ENCODE measurements at regions not wholly inside any gene's neighbourhood (a gene's known extent, or its start where the extent isn't known, plus 50 kb on each side); places are given as distances from the start of the nearest gene placed in this dataset.

GRCh38 chr1:69499203-69499803 is 68.4 kb upstream of the LRRC7 start:
- TF ChIP-seq, protein P1, sequence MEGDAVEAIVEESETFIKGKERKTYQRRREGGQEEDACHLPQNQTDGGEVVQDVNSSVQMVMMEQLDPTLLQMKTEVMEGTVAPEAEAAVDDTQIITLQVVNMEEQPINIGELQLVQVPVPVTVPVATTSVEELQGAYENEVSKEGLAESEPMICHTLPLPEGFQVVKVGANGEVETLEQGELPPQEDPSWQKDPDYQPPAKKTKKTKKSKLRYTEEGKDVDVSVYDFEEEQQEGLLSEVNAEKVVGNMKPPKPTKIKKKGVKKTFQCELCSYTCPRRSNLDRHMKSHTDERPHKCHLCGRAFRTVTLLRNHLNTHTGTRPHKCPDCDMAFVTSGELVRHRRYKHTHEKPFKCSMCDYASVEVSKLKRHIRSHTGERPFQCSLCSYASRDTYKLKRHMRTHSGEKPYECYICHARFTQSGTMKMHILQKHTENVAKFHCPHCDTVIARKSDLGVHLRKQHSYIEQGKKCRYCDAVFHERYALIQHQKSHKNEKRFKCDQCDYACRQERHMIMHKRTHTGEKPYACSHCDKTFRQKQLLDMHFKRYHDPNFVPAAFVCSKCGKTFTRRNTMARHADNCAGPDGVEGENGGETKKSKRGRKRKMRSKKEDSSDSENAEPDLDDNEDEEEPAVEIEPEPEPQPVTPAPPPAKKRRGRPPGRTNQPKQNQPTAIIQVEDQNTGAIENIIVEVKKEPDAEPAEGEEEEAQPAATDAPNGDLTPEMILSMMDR (IDR thresholded peaks at IDR 0.05; ENCODE audit: low read depth, low read length), result no peak
- H3K9me3 ChIP-seq (ENCODE audit: low read depth), result no peaks in the 10 kb centered on the region
- H3K27ac ChIP-seq, result no peak overlapping the region
- H3K27me3 ChIP-seq, result no peaks in the 10 kb centered on the region
- H3K36me3 ChIP-seq, result no peaks in the 10 kb centered on the region
- DNase-seq (ENCODE audit: low read depth in 1 of 2, low spot score in 1 of 2), result no peak
- peaks cover 7% of the 10 kb centered on the region for H3K4me1 ChIP-seq (ENCODE audit: low read depth)
- no peak overlapping the region for H3K4me3 ChIP-seq

DNA sequence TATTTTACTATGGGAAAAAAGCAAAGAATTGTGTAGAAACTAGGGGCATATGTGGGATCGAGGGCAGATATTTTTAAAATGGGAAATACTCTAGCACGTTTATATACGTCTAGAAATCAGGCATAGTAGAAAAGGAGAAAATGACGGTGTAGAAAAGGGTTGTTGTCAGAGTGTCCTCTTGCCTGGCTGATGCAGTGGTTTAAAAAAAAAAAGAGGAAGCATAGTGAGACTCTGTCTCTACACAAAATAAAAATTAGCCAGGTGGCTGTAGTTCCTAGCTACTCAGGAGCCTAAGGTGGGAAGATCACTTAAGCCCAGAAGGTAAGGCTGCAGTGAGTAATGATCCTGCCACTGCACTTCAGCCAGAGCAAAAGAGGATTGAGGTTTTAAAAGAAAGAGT is 64.7 kb upstream of the LRRC7 start:
- Histone ChIP-seq H3K27me3 (no peaks in the 10 kb centered on the region), H3K36me3 (no peaks in the 10 kb centered on the region), H3K4me3 (no peak overlapping the region), H3K9me3 (ENCODE audit: low read depth) (no peaks in the 10 kb centered on the region), H3K27ac (no peak overlapping the region), H3K4me1 (ENCODE audit: low read depth) (peaks cover 3% of the 10 kb centered on the region)
- no peak for DNase-seq (ENCODE audit: low read depth in 1 of 2, low spot score in 1 of 2)
- TF ChIP-seq, protein P1 (IDR thresholded peaks at IDR 0.05; ENCODE audit: low read depth, low read length), result no peak

GRCh38 chr1:69504730-69505252 is 62.9 kb upstream of the LRRC7 start:
- Histone ChIP-seq H3K27ac (no peak overlapping the region), H3K27me3 (no peaks in the 10 kb centered on the region), H3K4me1 (ENCODE audit: low read depth) (no peaks in the 10 kb centered on the region), H3K36me3 (no peaks in the 10 kb centered on the region), H3K4me3 (no peak overlapping the region), H3K9me3 (ENCODE audit: low read depth) (no peaks in the 10 kb centered on the region)
- no peak for DNase-seq (ENCODE audit: low read depth in 1 of 2, low spot score in 1 of 2)
- TF ChIP-seq, protein P1 (IDR thresholded peaks at IDR 0.05; ENCODE audit: low read depth, low read length), result no peak

DNA sequence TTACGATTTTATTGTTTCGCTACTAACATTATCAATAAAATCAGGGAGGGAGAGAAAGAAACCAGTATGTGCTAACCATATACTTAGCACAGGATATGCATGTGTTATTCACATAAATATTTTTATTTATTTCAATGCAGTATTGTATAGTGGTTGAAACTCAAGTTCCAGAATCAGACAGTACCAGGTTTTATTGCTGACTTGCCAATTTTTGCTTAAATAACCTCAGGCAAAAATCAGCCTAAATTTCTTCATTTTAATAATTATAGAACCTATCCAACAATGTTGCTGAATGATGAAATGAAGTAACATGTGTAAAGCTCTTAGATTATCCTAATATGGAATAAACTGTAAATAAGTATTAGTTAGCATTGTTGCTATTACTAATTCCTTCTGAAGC is 61.4 kb upstream of the LRRC7 start:
- H3K4me1 ChIP-seq (ENCODE audit: low read depth), result no peaks in the 10 kb centered on the region

DNA sequence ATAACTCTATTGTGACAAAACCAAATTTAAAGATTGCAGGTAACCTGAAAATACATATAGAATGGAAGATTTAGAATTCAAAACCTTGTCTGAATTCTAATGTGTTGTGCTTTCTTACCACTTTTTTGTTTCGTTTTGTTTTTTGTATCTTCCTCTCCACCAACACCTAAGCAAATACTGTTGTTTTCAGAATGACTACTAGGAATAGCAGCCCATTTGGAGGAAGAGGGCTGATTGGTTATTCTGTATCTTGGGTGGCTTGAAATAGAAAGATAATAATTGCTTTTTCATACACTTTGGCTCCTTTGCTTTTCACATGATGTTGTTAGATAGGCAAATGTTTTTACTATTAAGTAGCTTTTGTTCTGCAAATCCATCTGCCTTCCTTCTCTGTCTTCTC is 61.0 kb upstream of the LRRC7 start:
- DNase-seq (ENCODE audit: low read depth in 1 of 2, low spot score in 1 of 2), result no peak
- Histone ChIP-seq H3K9me3 (ENCODE audit: low read depth) (no peaks in the 10 kb centered on the region), H3K27me3 (no peaks in the 10 kb centered on the region), H3K27ac (no peak overlapping the region), H3K36me3 (no peaks in the 10 kb centered on the region), H3K4me1 (ENCODE audit: low read depth) (no peaks in the 10 kb centered on the region), H3K4me3 (no peak overlapping the region)
- TF ChIP-seq, protein P1 (IDR thresholded peaks at IDR 0.05; ENCODE audit: low read depth, low read length), result no peak

More for the DNA sequence above, 61.4 kb upstream of the LRRC7 start:
- H3K9me3 ChIP-seq (ENCODE audit: low read depth), result no peaks in the 10 kb centered on the region
- TF ChIP-seq, protein P1 (IDR thresholded peaks at IDR 0.05; ENCODE audit: low read depth, low read length), result no peak
- DNase-seq (ENCODE audit: low read depth in 1 of 2, low spot score in 1 of 2), result no peak
- H3K36me3 ChIP-seq, result no peaks in the 10 kb centered on the region
- H3K27me3 ChIP-seq, result no peaks in the 10 kb centered on the region
- H3K4me3 ChIP-seq, result no peak overlapping the region
- H3K27ac ChIP-seq, result no peak overlapping the region

All from cardiac muscle cell (in vitro differentiated cells and primary cell).